K562 (cell line): ENCODE measurements at regions not wholly inside any gene's neighbourhood (a gene's known extent, or its start where the extent isn't known, plus 50 kb on each side); places are given as distances from the start of the nearest gene placed in this dataset.

ENCODE experiments used
- CHD1 ChIP-seq: fragments of 200-600 bp; sonication (generic); IDR thresholded peaks from one replicate; pipeline ENCODE4 v1.6.1; 2012; ENCODE audit warnings: mild to moderate bottlenecking, moderate library complexity, low read length, inconsistent platforms
- FOSL1 ChIP-seq: fragments of 200-800 bp; sonication (Bioruptor generic); conservative IDR thresholded peaks from 2 replicates; pipeline ENCODE4 v1.6.1; 2016; ENCODE audit warnings: missing genetic modification characterization, missing compliant biosample characterization
- FOXA1 ChIP-seq: fragments of 450-650 bp; IDR thresholded peaks from 2 replicates; pipeline ENCODE4 v1.6.1; 2016; ENCODE audit warnings: mild to moderate bottlenecking, borderline replicate concordance

- TF ChIP-seq FOSL1 (tag), result no peak
- no peak for TF ChIP-seq FOXA1
- TF ChIP-seq CHD1, result no peak
Measured at GRCh38 chr1:30409476-30410152, 313.8 kb downstream of the MATN1 start.
